Liver (tissue), 8 donors: ENCODE measurements at regions not wholly inside any gene's neighbourhood (a gene's known extent, or its start where the extent isn't known, plus 50 kb on each side); places are given as distances from the start of the nearest gene placed in this dataset.
"Not testable (repeated sequence)": the region's sequence is repeated elsewhere in the genome, so short reads cannot be mapped to it uniquely, and the experiment has no call there.

Experiments used
- DNase-seq: peaks from one replicate; pipeline ENCODE4 v3.0.0-alpha.2; 2017; ENCODE audit warnings: low spot score
- H3K27ac ChIP-seq, 2 donors: one replicate each; pipeline ENCODE4 v1.7.0; 2013; ENCODE audit warnings: inconsistent platforms in 2 of 2, low read length in 2 of 2, control low read depth in 1 of 2, low read depth in 1 of 2, mild to moderate bottlenecking in 1 of 2
- H3K27me3 ChIP-seq, 4 donors: one replicate each; pipeline versions ENCODE4 v1.6.1 to v1.7.0; 2013; ENCODE audit warnings: low read length in 3 of 4, inconsistent platforms in 1 of 4, mild to moderate bottlenecking in 1 of 4, moderate library complexity in 1 of 4; ENCODE audit not compliant: control insufficient read depth in 4 of 4, insufficient read depth in 4 of 4
- H3K36me3 ChIP-seq, 4 donors: one replicate each; pipeline versions ENCODE4 v1.6.1 to v1.7.0; 2013; ENCODE audit warnings: low read length in 3 of 4, mild to moderate bottlenecking in 3 of 4, low read depth in 1 of 4, moderate library complexity in 1 of 4; ENCODE audit not compliant: control insufficient read depth in 4 of 4, insufficient read depth in 3 of 4
- H3K4me1 ChIP-seq, 4 donors: one replicate each; pipeline versions ENCODE4 v1.6.1 to v1.7.0; 2013; ENCODE audit warnings: low read length in 3 of 4, mild to moderate bottlenecking in 3 of 4, moderate library complexity in 1 of 4; ENCODE audit not compliant: control insufficient read depth in 4 of 4, insufficient read depth in 4 of 4
- H3K4me3 ChIP-seq, 3 donors: one replicate each; pipeline versions ENCODE4 v1.6.1 to v1.7.0; 2013; ENCODE audit warnings: low read length in 3 of 3, control low read depth in 1 of 3, low read depth in 1 of 3, mild to moderate bottlenecking in 1 of 3
- H3K9ac ChIP-seq, 2 donors: one replicate each; pipeline ENCODE4 v1.7.0; 2013; ENCODE audit warnings: low read length in 2 of 2, mild to moderate bottlenecking in 2 of 2, moderate library complexity in 2 of 2, control low read depth in 1 of 2, low read depth in 1 of 2
- H3K9me3 ChIP-seq, 4 donors: one replicate each; pipeline versions ENCODE4 v1.6.1 to v1.7.0; 2013; ENCODE audit warnings: low read length in 3 of 4; ENCODE audit not compliant: control insufficient read depth in 4 of 4
- GABPA ChIP-seq, 2 donors: IDR thresholded peaks in 1 of 2; conservative IDR thresholded peaks in 1 of 2; 2 replicates each; pipeline ENCODE4 v1.6.1; 2016; ENCODE audit warnings: antibody characterized with exemption in 2 of 2, mild to moderate bottlenecking in 1 of 2, moderate library complexity in 1 of 2
- HNF4G ChIP-seq: IDR thresholded peaks from 2 replicates; pipeline ENCODE4 v1.6.1; 2016; ENCODE audit warnings: antibody characterized with exemption
- JUND ChIP-seq, 2 donors: IDR thresholded peaks; 2 replicates each; pipeline ENCODE4 v1.6.1; 2016; ENCODE audit warnings: antibody characterized with exemption in 2 of 2
- NR2F2 ChIP-seq: IDR thresholded peaks from 2 replicates; pipeline ENCODE4 v1.6.1; 2016; ENCODE audit warnings: antibody characterized with exemption
- RAD21 ChIP-seq, 2 donors: IDR thresholded peaks; 2 replicates each; pipeline ENCODE4 v1.6.1; 2016; ENCODE audit warnings: antibody characterized with exemption in 2 of 2, mild to moderate bottlenecking in 2 of 2
- RXRA ChIP-seq, 2 donors: IDR thresholded peaks; 2 replicates each; pipeline ENCODE4 v1.6.1; 2017 to 2018; ENCODE audit warnings: antibody characterized with exemption in 2 of 2, mild to moderate bottlenecking in 1 of 2
- SP1 ChIP-seq: IDR thresholded peaks from 2 replicates; pipeline ENCODE4 v1.6.1; 2018; ENCODE audit warnings: antibody characterized with exemption, mild to moderate bottlenecking
- TAF1 ChIP-seq: conservative IDR thresholded peaks from 2 replicates; pipeline ENCODE4 v1.6.1; 2016; ENCODE audit warnings: antibody characterized with exemption, mild to moderate bottlenecking
- WGBS: extraction: QIAGEN DNeasy Blood & Tissue Kit; methylation state at CpG from one replicate; pipeline ENCODE4 v1.1.7; 2013; 5-methylcytosine and 5-hydroxymethylcytosine counted together
- TF ChIP-seq, protein P1 (sequence below): IDR thresholded peaks from 2 replicates; pipeline ENCODE4 v1.6.1; 2016; ENCODE audit warnings: antibody characterized with exemption
- TF ChIP-seq, protein P2 (sequence below): IDR thresholded peaks from 2 replicates; pipeline ENCODE4 v1.6.1; 2016; ENCODE audit warnings: antibody characterized with exemption, mild to moderate bottlenecking
- TF ChIP-seq, protein P3 (sequence below): fragments of 150-350 bp; IDR thresholded peaks from 2 replicates; pipeline ENCODE4 v1.5.1; 2017; ENCODE audit warnings: improper control_type of control experiment, low read depth, low read length; ENCODE audit not compliant: missing input control
- TF ChIP-seq, protein P4 (sequence below): IDR thresholded peaks from 2 replicates; pipeline ENCODE4 v1.6.1; 2016; ENCODE audit warnings: antibody characterized with exemption
- donor health status: healthy.
- donor health status: healthy.
- donor health status: healthy.
- donor health status: healthy.
- donor health status: healthy.

GRCh38 chr5:94057217-94057616, 315.8 kb upstream of the POU5F2 start:
- Histone ChIP-seq H3K27me3 (no peaks in the 10 kb centered on the region), H3K4me1 (no peaks in the 10 kb centered on the region), H3K9ac (no peak overlapping the region), H3K9me3 (no peaks in the 10 kb centered on the region), H3K4me3 (no peak overlapping the region), H3K36me3 (peaks cover 0 to 3% (median 0%) of the 10 kb centered on the region in 4 donors), H3K27ac (no peak overlapping the region)
- DNase-seq: no peak
- TF ChIP-seq NR2F2: no peak
- TF ChIP-seq, protein P1, sequence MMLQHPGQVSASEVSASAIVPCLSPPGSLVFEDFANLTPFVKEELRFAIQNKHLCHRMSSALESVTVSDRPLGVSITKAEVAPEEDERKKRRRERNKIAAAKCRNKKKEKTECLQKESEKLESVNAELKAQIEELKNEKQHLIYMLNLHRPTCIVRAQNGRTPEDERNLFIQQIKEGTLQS: no peak
- TF ChIP-seq GABPA (IDR thresholded peaks at IDR 0.05 in 1 of 2, conservative IDR thresholded peaks at IDR 0.05 in 1 of 2): no peak
- TF ChIP-seq JUND (IDR thresholded peaks at IDR 0.05): no peak
- no peak for TF ChIP-seq SP1
- TF ChIP-seq, protein P2, sequence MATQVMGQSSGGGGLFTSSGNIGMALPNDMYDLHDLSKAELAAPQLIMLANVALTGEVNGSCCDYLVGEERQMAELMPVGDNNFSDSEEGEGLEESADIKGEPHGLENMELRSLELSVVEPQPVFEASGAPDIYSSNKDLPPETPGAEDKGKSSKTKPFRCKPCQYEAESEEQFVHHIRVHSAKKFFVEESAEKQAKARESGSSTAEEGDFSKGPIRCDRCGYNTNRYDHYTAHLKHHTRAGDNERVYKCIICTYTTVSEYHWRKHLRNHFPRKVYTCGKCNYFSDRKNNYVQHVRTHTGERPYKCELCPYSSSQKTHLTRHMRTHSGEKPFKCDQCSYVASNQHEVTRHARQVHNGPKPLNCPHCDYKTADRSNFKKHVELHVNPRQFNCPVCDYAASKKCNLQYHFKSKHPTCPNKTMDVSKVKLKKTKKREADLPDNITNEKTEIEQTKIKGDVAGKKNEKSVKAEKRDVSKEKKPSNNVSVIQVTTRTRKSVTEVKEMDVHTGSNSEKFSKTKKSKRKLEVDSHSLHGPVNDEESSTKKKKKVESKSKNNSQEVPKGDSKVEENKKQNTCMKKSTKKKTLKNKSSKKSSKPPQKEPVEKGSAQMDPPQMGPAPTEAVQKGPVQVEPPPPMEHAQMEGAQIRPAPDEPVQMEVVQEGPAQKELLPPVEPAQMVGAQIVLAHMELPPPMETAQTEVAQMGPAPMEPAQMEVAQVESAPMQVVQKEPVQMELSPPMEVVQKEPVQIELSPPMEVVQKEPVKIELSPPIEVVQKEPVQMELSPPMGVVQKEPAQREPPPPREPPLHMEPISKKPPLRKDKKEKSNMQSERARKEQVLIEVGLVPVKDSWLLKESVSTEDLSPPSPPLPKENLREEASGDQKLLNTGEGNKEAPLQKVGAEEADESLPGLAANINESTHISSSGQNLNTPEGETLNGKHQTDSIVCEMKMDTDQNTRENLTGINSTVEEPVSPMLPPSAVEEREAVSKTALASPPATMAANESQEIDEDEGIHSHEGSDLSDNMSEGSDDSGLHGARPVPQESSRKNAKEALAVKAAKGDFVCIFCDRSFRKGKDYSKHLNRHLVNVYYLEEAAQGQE: no peak
- no peak for TF ChIP-seq RXRA (IDR thresholded peaks at IDR 0.05)
- no peak for TF ChIP-seq TAF1
- WGBS: 76% methylated on average over 1 of the region's 1 CpG

GRCh38 chr5:94049307-94049922, 308.0 kb upstream of the POU5F2 start:
- not testable (repeated sequence) for H3K27ac ChIP-seq, H3K4me3 ChIP-seq, H3K9ac ChIP-seq, H3K9me3 ChIP-seq, H3K27me3 ChIP-seq, DNase-seq, H3K36me3 ChIP-seq, H3K4me1 ChIP-seq
- 96% methylated on average over 10 of the region's 10 CpGs for WGBS

DNA sequence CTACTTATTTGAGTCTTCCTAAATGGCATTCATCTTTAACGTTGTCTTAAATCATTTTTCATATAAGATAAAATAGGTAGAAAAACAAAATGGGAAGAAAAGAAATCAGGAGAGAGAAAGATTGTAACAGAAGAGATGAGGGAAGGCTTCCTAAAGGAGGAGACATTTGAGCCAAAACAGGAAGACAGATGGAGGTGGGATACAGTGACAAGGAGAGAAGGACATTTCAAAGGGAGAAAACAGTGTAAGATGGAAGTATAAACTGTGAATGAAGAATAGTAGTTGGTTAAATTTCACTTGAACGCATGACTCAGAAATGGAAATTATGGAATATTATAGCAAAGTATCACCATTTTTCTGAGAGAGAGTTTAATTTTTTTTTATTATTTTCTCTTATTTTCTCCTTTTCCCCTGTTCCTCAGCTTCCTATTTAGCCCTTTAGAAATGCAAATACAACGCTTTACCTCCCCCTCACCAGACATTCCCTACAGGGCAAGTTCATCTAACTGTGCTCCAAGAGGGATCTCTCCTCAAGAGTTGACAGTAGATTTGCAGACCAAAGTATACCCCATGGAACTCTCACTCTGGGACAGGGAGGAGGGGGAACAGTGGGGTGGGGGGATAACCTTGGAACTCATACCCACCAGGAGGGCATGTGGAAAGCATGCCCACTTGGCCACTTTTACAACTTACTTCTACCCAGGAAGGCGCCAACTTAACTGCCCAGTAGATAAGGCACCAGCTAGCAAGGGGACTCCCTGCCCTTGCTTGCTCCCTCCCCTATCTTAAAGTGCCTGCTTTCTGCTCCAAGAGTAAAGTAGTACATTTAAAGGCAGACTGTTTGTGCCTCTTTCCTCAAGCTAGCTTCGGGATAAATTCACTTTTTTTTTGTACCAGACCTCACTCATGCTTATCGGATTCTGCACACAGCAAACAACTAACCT, 304.7 kb upstream of the POU5F2 start:
- Histone ChIP-seq H3K27ac (no peak overlapping the region), H3K36me3 (peaks cover 2 to 4% (median 3%) of the 10 kb centered on the region in 4 donors), H3K9me3 (no peaks in the 10 kb centered on the region), H3K9ac (no peak overlapping the region), H3K27me3 (no peaks in the 10 kb centered on the region), H3K4me3 (no peak overlapping the region), H3K4me1 (peaks cover 0 to 1% (median 0%) of the 10 kb centered on the region in 4 donors)
- no peak for DNase-seq
- 92% methylated on average over 6 of the region's 6 CpGs for WGBS
- TF ChIP-seq HNF4G (no peak), SP1 (no peak), RAD21 (IDR thresholded peaks at IDR 0.05) (no peak), JUND (IDR thresholded peaks at IDR 0.05) (no peak), RXRA (IDR thresholded peaks at IDR 0.05) (no peak), NR2F2 (no peak), GABPA (IDR thresholded peaks at IDR 0.05 in 1 of 2, conservative IDR thresholded peaks at IDR 0.05 in 1 of 2) (no peak)
- TF ChIP-seq, protein P1: no peak
- TF ChIP-seq, protein P3, sequence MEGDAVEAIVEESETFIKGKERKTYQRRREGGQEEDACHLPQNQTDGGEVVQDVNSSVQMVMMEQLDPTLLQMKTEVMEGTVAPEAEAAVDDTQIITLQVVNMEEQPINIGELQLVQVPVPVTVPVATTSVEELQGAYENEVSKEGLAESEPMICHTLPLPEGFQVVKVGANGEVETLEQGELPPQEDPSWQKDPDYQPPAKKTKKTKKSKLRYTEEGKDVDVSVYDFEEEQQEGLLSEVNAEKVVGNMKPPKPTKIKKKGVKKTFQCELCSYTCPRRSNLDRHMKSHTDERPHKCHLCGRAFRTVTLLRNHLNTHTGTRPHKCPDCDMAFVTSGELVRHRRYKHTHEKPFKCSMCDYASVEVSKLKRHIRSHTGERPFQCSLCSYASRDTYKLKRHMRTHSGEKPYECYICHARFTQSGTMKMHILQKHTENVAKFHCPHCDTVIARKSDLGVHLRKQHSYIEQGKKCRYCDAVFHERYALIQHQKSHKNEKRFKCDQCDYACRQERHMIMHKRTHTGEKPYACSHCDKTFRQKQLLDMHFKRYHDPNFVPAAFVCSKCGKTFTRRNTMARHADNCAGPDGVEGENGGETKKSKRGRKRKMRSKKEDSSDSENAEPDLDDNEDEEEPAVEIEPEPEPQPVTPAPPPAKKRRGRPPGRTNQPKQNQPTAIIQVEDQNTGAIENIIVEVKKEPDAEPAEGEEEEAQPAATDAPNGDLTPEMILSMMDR: no peak
- TF ChIP-seq, protein P4, sequence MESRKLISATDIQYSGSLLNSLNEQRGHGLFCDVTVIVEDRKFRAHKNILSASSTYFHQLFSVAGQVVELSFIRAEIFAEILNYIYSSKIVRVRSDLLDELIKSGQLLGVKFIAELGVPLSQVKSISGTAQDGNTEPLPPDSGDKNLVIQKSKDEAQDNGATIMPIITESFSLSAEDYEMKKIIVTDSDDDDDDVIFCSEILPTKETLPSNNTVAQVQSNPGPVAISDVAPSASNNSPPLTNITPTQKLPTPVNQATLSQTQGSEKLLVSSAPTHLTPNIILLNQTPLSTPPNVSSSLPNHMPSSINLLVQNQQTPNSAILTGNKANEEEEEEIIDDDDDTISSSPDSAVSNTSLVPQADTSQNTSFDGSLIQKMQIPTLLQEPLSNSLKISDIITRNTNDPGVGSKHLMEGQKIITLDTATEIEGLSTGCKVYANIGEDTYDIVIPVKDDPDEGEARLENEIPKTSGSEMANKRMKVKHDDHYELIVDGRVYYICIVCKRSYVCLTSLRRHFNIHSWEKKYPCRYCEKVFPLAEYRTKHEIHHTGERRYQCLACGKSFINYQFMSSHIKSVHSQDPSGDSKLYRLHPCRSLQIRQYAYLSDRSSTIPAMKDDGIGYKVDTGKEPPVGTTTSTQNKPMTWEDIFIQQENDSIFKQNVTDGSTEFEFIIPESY: no peak
- TF ChIP-seq, protein P2: no peak
